Ishikawa (cell line): ENCODE measurements at regions not wholly inside any gene's neighbourhood (a gene's known extent, or its start where the extent isn't known, plus 50 kb on each side); places are given as distances from the start of the nearest gene placed in this dataset.

Experiments used
- CEBPB ChIP-seq: IDR thresholded peaks from 2 replicates; pipeline ENCODE4 v1.6.1; 2012
- CREB1 ChIP-seq: IDR thresholded peaks from 2 replicates; pipeline ENCODE4 v1.6.1; 2012; ENCODE audit warnings: low read depth
- EGR1 ChIP-seq: IDR thresholded peaks from 2 replicates; pipeline ENCODE4 v1.6.1; 2012
- EP300 ChIP-seq: IDR thresholded peaks from 2 replicates; pipeline ENCODE4 v1.6.1; 2012; ENCODE audit warnings: borderline replicate concordance
- FOXM1 ChIP-seq: IDR thresholded peaks from 2 replicates; pipeline ENCODE4 v1.6.1; 2012; ENCODE audit warnings: low read depth, borderline replicate concordance
- NFIC ChIP-seq: IDR thresholded peaks from 2 replicates; pipeline ENCODE4 v1.6.1; 2012
- RAD21 ChIP-seq: IDR thresholded peaks from 2 replicates; pipeline ENCODE4 v1.6.1; 2012; ENCODE audit warnings: low read depth
- REST ChIP-seq: IDR thresholded peaks from 2 replicates; pipeline ENCODE4 v1.6.1; 2012; ENCODE audit warnings: low read depth, mild to moderate bottlenecking
- TAF1 ChIP-seq: IDR thresholded peaks from 2 replicates; pipeline ENCODE4 v1.6.1; 2012; ENCODE audit warnings: low read depth, mild to moderate bottlenecking
- TCF12 ChIP-seq: IDR thresholded peaks from 2 replicates; pipeline ENCODE4 v1.6.1; 2012; ENCODE audit warnings: low read depth
- TEAD4 ChIP-seq: IDR thresholded peaks from 2 replicates; pipeline ENCODE4 v1.6.1; 2012
- YY1 ChIP-seq: IDR thresholded peaks from 2 replicates; pipeline ENCODE4 v1.6.1; 2012; ENCODE audit warnings: low read depth
- ZBTB7A ChIP-seq: IDR thresholded peaks from 2 replicates; pipeline ENCODE4 v1.6.1; 2012; ENCODE audit warnings: low read depth
- TF ChIP-seq, protein P1 (sequence below): IDR thresholded peaks from 2 replicates; pipeline ENCODE4 v1.6.1; 2012
- TF ChIP-seq, protein P2 (sequence below): IDR thresholded peaks from 2 replicates; pipeline ENCODE4 v1.6.1; 2012

- no peak for TF ChIP-seq RAD21
- no peak for TF ChIP-seq FOXM1
- TF ChIP-seq EP300, result no peak
- TF ChIP-seq, protein P1, sequence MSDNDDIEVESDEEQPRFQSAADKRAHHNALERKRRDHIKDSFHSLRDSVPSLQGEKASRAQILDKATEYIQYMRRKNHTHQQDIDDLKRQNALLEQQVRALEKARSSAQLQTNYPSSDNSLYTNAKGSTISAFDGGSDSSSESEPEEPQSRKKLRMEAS, result no peak
- no peak for TF ChIP-seq CEBPB
- no peak for TF ChIP-seq YY1
- TF ChIP-seq ZBTB7A, result no peak
- TF ChIP-seq TCF12, result no peak
- no peak for TF ChIP-seq EGR1
- TF ChIP-seq TEAD4, result no peak
- TF ChIP-seq, protein P2, sequence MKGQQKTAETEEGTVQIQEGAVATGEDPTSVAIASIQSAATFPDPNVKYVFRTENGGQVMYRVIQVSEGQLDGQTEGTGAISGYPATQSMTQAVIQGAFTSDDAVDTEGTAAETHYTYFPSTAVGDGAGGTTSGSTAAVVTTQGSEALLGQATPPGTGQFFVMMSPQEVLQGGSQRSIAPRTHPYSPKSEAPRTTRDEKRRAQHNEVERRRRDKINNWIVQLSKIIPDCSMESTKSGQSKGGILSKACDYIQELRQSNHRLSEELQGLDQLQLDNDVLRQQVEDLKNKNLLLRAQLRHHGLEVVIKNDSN, result no peak
Measured at GRCh38 chr14:80395031-80395430, 183.7 kb upstream of the DIO2 start.

DNA sequence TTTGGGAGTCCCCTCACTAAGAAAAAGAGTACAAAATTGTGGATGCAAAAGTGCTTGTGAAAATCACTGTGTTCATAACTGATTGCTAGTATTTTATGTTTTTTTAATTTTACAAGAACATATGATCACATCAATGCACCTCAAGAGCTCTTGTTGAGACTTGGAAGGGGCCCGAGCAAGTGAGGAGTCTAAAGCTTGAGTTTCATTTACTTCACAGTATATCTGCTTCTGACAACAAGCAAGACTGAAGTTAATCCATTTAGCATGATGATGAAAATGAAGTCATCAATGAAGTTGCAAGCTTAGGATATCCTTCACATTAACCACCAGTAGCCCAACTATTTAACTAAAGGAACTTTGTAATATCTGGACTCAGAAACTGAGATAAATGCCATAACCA is 182.5 kb upstream of the DIO2 start:
- TF ChIP-seq, protein P2, result no peak
- TF ChIP-seq CREB1 (no peak), EGR1 (no peak), RAD21 (no peak), NFIC (no peak), FOXM1 (no peak), REST (no peak), ZBTB7A (no peak), CEBPB (no peak), TAF1 (no peak), EP300 (no peak), TEAD4 (no peak), TCF12 (no peak), YY1 (no peak)
- TF ChIP-seq, protein P1, result no peak

- TF ChIP-seq EGR1, result no peak
- TF ChIP-seq RAD21, result no peak
- no peak for TF ChIP-seq EP300
- TF ChIP-seq REST, result no peak
- TF ChIP-seq CREB1, result no peak
- TF ChIP-seq TEAD4, result no peak
- no peak for TF ChIP-seq CEBPB
- TF ChIP-seq ZBTB7A, result no peak
- TF ChIP-seq, protein P1, result no peak
- no peak for TF ChIP-seq TCF12
- TF ChIP-seq NFIC, result no peak
- no peak for TF ChIP-seq YY1
- TF ChIP-seq TAF1, result no peak
- TF ChIP-seq, protein P2, result no peak
- TF ChIP-seq FOXM1, result no peak
Measured at GRCh38 chr14:80390906-80391305, 179.6 kb upstream of the DIO2 start.

GRCh38 chr14:80388980-80389711 is 177.8 kb upstream of the DIO2 start:
- TF ChIP-seq REST (no peak), EGR1 (no peak), TCF12 (no peak), RAD21 (no peak), CREB1 (no peak), TEAD4 (no peak), TAF1 (no peak), FOXM1 (no peak), ZBTB7A (no peak), CEBPB (no peak), YY1 (no peak), EP300 (no peak)
- TF ChIP-seq, protein P2, result no peak
- TF ChIP-seq, protein P1, result no peak
